ENCODE measurements at regions not wholly inside any gene's neighbourhood (a gene's known extent, or its start where the extent isn't known, plus 50 kb on each side); places are given as distances from the start of the nearest gene placed in this dataset.

DNA sequence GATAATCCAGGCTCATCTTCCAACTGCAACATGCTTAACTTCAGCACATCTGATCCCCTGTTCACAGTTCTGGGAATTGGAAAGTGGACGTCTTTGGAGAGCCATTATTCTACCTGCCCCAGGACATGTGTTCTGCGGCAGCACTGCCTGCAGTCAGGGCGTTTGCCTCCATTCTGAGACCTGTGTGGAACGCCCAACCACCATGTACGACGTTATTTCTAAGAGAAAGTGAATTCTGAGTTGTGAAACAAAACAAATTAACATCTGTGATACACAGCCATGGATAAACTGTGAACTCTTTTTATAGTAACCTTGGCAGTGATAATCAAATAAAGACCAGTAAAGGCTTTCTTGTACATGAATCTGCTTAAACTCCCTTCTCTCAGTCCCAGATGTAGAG lies 195.8 kb downstream of the AASDH start:
- H3K4me1 ChIP-seq, result no peaks in the 10 kb centered on the region
- H3K36me3 ChIP-seq, result no peaks in the 10 kb centered on the region
- 93% methylated on average over 6 of the region's 6 CpGs for WGBS, 2 donors
- no peak for ATAC-seq
- H3K9me3 ChIP-seq, result peaks cover 0 to 11% (median 0%) of the 10 kb centered on the region in 11 donors
- H3K27me3 ChIP-seq, result peaks cover 0 to 3% (median 0%) of the 10 kb centered on the region in 7 donors
- H3K4me3 ChIP-seq, result no peak overlapping the region
- no peak overlapping the region for H3K27ac ChIP-seq
- TF ChIP-seq, protein P1, sequence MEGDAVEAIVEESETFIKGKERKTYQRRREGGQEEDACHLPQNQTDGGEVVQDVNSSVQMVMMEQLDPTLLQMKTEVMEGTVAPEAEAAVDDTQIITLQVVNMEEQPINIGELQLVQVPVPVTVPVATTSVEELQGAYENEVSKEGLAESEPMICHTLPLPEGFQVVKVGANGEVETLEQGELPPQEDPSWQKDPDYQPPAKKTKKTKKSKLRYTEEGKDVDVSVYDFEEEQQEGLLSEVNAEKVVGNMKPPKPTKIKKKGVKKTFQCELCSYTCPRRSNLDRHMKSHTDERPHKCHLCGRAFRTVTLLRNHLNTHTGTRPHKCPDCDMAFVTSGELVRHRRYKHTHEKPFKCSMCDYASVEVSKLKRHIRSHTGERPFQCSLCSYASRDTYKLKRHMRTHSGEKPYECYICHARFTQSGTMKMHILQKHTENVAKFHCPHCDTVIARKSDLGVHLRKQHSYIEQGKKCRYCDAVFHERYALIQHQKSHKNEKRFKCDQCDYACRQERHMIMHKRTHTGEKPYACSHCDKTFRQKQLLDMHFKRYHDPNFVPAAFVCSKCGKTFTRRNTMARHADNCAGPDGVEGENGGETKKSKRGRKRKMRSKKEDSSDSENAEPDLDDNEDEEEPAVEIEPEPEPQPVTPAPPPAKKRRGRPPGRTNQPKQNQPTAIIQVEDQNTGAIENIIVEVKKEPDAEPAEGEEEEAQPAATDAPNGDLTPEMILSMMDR (IDR thresholded peaks at IDR 0.05), result no peak
- intact Hi-C loops (cut with DNase I), result no loop called here
- DNase-seq, result no peak

DNA sequence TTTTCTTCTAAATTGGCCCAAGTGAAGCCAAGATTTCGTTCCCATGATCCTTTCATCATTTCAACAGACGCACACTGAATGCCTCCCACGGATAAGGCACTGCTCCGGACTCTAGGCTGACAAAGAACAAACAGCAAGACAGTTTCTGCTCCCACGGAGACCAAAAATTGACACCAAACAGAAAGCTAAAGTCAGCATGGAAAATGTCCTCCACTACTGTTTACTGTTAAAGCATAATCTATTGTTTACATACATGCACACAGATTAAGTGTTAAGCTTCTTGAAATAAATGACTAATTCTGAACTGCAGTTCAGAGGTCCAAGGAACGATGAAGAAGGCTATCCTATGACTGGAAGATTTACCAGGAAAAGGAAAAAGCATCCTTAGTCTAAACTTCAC lies 199.6 kb downstream of the AASDH start:
- H3K27ac ChIP-seq, result no peak overlapping the region
- WGBS, 2 donors, result 39 to 49% methylated on average over 6 of the region's 6 CpGs

DNA sequence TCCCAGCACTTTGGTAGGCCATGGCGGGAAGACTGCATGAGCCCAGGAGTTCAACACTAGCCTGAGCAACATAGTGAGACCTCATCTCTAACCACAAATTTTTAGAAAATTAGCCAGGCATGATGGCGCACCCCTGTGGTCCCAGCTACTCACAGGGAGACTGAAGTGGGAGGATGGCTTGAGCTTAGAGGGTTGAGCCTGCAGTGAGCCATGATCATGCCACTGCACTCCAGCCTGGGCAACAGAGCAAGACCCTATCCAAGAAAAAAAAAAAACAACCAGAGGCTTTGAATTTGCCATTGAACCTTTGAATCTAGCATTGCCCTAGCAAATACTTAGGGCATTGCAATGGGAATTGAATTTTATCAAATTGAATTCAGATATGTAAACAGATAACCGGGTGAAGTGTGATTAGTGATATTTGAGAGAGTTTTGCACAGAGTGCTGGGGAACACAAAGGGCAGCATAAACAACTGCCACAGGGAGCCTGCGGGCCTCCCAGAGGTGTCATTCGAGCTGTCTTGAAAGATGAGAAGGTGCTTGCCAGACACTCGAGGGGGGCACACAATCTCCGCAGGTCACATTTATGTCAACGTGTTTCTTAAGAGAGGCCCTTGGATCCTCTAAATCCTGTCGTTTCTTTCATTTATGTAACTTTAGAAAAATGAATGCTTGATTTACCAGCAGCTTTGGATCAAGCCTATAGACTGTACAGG lies 200.3 kb downstream of the AASDH start:
- TF ChIP-seq, protein P1 (IDR thresholded peaks at IDR 0.05), result no peak
- intact Hi-C loops (cut with DNase I), result no loop called here
- H3K4me3 ChIP-seq, result no peak overlapping the region
- WGBS, 2 donors, result 57 to 60% methylated on average over 9 of the region's 9 CpGs
- no peak for ATAC-seq
- no peaks in the 10 kb centered on the region for H3K36me3 ChIP-seq
- peaks cover 0 to 4% (median 0%) of the 10 kb centered on the region in 7 donors for H3K27me3 ChIP-seq
- H3K4me1 ChIP-seq, result no peaks in the 10 kb centered on the region
- no peak for DNase-seq
- no peak overlapping the region for H3K27ac ChIP-seq
- H3K9me3 ChIP-seq, result peaks cover 0 to 11% (median 0%) of the 10 kb centered on the region in 11 donors

More for the DNA sequence above, 199.6 kb downstream of the AASDH start:
- no peaks in the 10 kb centered on the region for H3K36me3 ChIP-seq
- ATAC-seq (no peak), DNase-seq (no peak)
- intact Hi-C loops (cut with DNase I), result no loop called here
- no peaks in the 10 kb centered on the region for H3K4me1 ChIP-seq
- H3K9me3 ChIP-seq, result peaks cover 0 to 11% (median 0%) of the 10 kb centered on the region in 11 donors
- H3K27me3 ChIP-seq, result peaks cover 0 to 4% (median 0%) of the 10 kb centered on the region in 7 donors
- no peak overlapping the region for H3K4me3 ChIP-seq
- TF ChIP-seq, protein P1 (IDR thresholded peaks at IDR 0.05), result no peak

DNA sequence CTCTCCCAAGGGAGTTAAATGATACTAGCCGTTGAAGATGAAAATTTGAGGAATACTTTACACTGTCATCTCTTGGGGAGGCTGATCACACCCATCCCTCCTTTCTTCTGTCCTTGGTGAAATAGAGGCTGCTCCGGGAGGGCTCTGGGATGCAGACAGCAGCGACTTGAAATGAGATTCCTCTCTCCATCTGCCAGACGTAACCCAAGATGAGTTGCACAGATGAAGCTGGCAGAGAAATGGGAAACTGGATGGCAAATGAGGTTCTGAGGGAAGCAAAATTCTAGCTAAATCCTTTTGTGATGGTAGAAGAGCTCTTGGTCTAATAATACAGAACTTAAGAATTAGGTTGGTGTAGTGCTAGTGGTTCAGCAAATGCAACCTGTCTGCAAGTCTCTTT lies 201.4 kb downstream of the AASDH start:
- WGBS, 2 donors, result 80 to 85% methylated on average over 4 of the region's 4 CpGs
- H3K27me3 ChIP-seq, result peaks cover 0 to 4% (median 0%) of the 10 kb centered on the region in 7 donors
- intact Hi-C loops (cut with DNase I), result no loop called here
- peaks cover 0 to 4% (median 0%) of the 10 kb centered on the region in 11 donors for H3K9me3 ChIP-seq
- no peak overlapping the region for H3K27ac ChIP-seq
- TF ChIP-seq, protein P1 (IDR thresholded peaks at IDR 0.05), result no peak
- ATAC-seq, result no peak
- no peaks in the 10 kb centered on the region for H3K4me1 ChIP-seq
- H3K36me3 ChIP-seq, result no peaks in the 10 kb centered on the region
- H3K4me3 ChIP-seq, result no peak overlapping the region
- no peak for DNase-seq

All from heart right ventricle (tissue), 16 donors.